Neural cell (in vitro differentiated cells): ENCODE measurements at regions not wholly inside any gene's neighbourhood (a gene's known extent, or its start where the extent isn't known, plus 50 kb on each side); places are given as distances from the start of the nearest gene placed in this dataset.

Experiments used
- H2AFZ ChIP-seq: fragments of 200-600, 300-800 bp; sonication (generic), shearing (Covaris generic); 2 replicates; pipeline ENCODE4 v1.6.0; 2014; ENCODE audit warnings: low read depth, mild to moderate bottlenecking, antibody characterized with exemption, low read length, moderate library complexity
- H3F3A ChIP-seq: fragments of 200-600 bp; shearing (Covaris generic); 2 replicates; pipeline ENCODE4 v1.6.1; 2016; ENCODE audit warnings: mild to moderate bottlenecking, moderate library complexity, mixed read lengths, antibody characterized with exemption, low read length; ENCODE audit not compliant: insufficient read depth, poor library complexity, severe bottlenecking
- H3K27ac ChIP-seq: fragments of 200-600, 300-800 bp; sonication (generic), shearing (Covaris generic); 2 replicates; pipeline ENCODE4 v1.5.1; 2014; ENCODE audit warnings: mild to moderate bottlenecking, low read length, moderate library complexity
- H3K27me3 ChIP-seq: fragments of 300-800, 200-600 bp; sonication (generic), shearing (Covaris generic); 2 replicates; pipeline ENCODE4 v1.6.0; 2014; ENCODE audit warnings: mild to moderate bottlenecking, low read depth, low read length, moderate library complexity; ENCODE audit not compliant: insufficient read depth
- H3K36me3 ChIP-seq: fragments of 300-800, 200-600 bp; sonication (generic), shearing (Covaris generic); 2 replicates; pipeline ENCODE4 v1.5.1; 2014; ENCODE audit warnings: mild to moderate bottlenecking, antibody characterized with exemption, low read length, moderate library complexity; ENCODE audit not compliant: insufficient read depth
- H3K4me2 ChIP-seq: fragments of 300-800, 200-600 bp; sonication (generic), shearing (Covaris generic); 2 replicates; pipeline ENCODE4 v1.6.0; 2014; ENCODE audit warnings: mild to moderate bottlenecking, low read length
- H3K4me3 ChIP-seq: fragments of 300-800, 200-600 bp; sonication (generic), shearing (Covaris generic); 2 replicates; pipeline ENCODE4 v1.5.1; 2014; ENCODE audit warnings: mild to moderate bottlenecking, low read length, moderate library complexity
- H3K79me2 ChIP-seq: fragments of 200-600 bp; shearing (Covaris generic); replicated peaks from 2 replicates; pipeline ENCODE4 v1.6.0; 2014; ENCODE audit warnings: mild to moderate bottlenecking, low read length, moderate library complexity; ENCODE audit not compliant: insufficient read depth
- H3K9ac ChIP-seq: fragments of 300-800, 200-600 bp; sonication (generic), shearing (Covaris generic); 2 replicates; pipeline ENCODE4 v1.6.1; 2016; ENCODE audit warnings: mild to moderate bottlenecking, low read length, mixed read lengths
- H3K9me2 ChIP-seq: fragments of 200-600 bp; shearing (Covaris generic); 2 replicates; pipeline ENCODE4 v1.6.1; 2016; ENCODE audit warnings: mild to moderate bottlenecking, low read length, mixed read lengths; ENCODE audit not compliant: insufficient read depth
- H3K9me3 ChIP-seq: fragments of 200-600, 300-800 bp; sonication (generic), shearing (Covaris generic); 2 replicates; pipeline ENCODE4 v1.6.1; 2016; ENCODE audit warnings: mild to moderate bottlenecking, mixed run types, low read length, moderate library complexity, mixed read lengths
- H4K20me1 ChIP-seq: fragments of 200-600 bp; shearing (Covaris generic); 2 replicates; pipeline ENCODE4 v1.6.1; 2016; ENCODE audit warnings: mild to moderate bottlenecking, mixed run types; ENCODE audit not compliant: insufficient read depth
- CTCF ChIP-seq: fragments of 450-650 bp; IDR thresholded peaks from 2 replicates; pipeline ENCODE4 v1.5.1; 2014; ENCODE audit warnings: antibody characterized with exemption, mild to moderate bottlenecking, moderate library complexity; ENCODE audit not compliant: poor library complexity, severe bottlenecking
- EP300 ChIP-seq: fragments of 450-650 bp; conservative IDR thresholded peaks from 2 replicates; pipeline ENCODE4 v1.6.1; 2014; ENCODE audit warnings: antibody characterized with exemption, mild to moderate bottlenecking, moderate library complexity; ENCODE audit not compliant: poor library complexity, severe bottlenecking
- EZH2 ChIP-seq: fragments of 200-600, 300-800 bp; shearing (Covaris generic), sonication (generic); IDR thresholded peaks from 2 replicates; pipeline ENCODE4 v1.6.1; 2014; ENCODE audit warnings: antibody characterized with exemption, low read length, borderline replicate concordance, mild to moderate bottlenecking; ENCODE audit not compliant: insufficient read depth, poor library complexity, severe bottlenecking
- MXI1 ChIP-seq: fragments of 450-650 bp; conservative IDR thresholded peaks from 2 replicates; pipeline ENCODE4 v1.6.1; 2014; ENCODE audit warnings: antibody characterized with exemption, mild to moderate bottlenecking; ENCODE audit not compliant: poor library complexity, severe bottlenecking
- POLR2AphosphoS5 ChIP-seq: IDR thresholded peaks from 2 replicates; pipeline ENCODE4 v1.6.1; 2012
- RAD21 ChIP-seq: fragments of 450-650 bp; conservative IDR thresholded peaks from 2 replicates; pipeline ENCODE4 v1.6.1; 2014; ENCODE audit warnings: antibody characterized with exemption, mild to moderate bottlenecking, moderate library complexity
- REST ChIP-seq: IDR thresholded peaks from 2 replicates; pipeline ENCODE4 v1.6.1; 2012; ENCODE audit warnings: borderline replicate concordance
- SMC3 ChIP-seq: fragments of 450-650 bp; conservative IDR thresholded peaks from 2 replicates; pipeline ENCODE4 v1.6.1; 2014; ENCODE audit warnings: antibody characterized with exemption, mild to moderate bottlenecking, moderate library complexity; ENCODE audit not compliant: poor library complexity
- TAF1 ChIP-seq: IDR thresholded peaks from 2 replicates; pipeline ENCODE4 v1.6.1; 2012; ENCODE audit warnings: low read depth

- no peak for TF ChIP-seq EZH2
- no peak for TF ChIP-seq SMC3
- no peak for TF ChIP-seq POLR2AphosphoS5
- no peaks in the 10 kb centered on the region for H3K36me3 ChIP-seq
These were observed 343.4 kb upstream of the PAPPA start for GRCh38 chr9:115810166-115810565.

GRCh38 chr9:115814081-115814480, 339.5 kb upstream of the PAPPA start:
- Histone ChIP-seq H3K79me2 (no peaks in the 10 kb centered on the region), H2AFZ (no peak overlapping the region), H3K9me3 (no peaks in the 10 kb centered on the region), H3K27me3 (no peaks in the 10 kb centered on the region), H3K36me3 (no peaks in the 10 kb centered on the region), H3K9me2 (no peaks in the 10 kb centered on the region), H3K27ac (no peak overlapping the region), H3K4me2 (no peak overlapping the region), H3K9ac (no peak overlapping the region), H3K4me3 (no peak overlapping the region), H4K20me1 (no peaks in the 10 kb centered on the region), H3F3A (no peaks in the 10 kb centered on the region)
- TF ChIP-seq REST = no peak
- no peak for TF ChIP-seq MXI1
- TF ChIP-seq RAD21 = no peak
- no peak for TF ChIP-seq EP300
- TF ChIP-seq SMC3 = no peak
- TF ChIP-seq TAF1 = no peak
- no peak for TF ChIP-seq POLR2AphosphoS5
- no peak for TF ChIP-seq CTCF
- no peak for TF ChIP-seq EZH2

More at GRCh38 chr9:115810166-115810565, 343.4 kb upstream of the PAPPA start:
- Histone ChIP-seq H2AFZ (no peak overlapping the region), H3K9me3 (no peaks in the 10 kb centered on the region), H3K27ac (no peak overlapping the region), H3K79me2 (no peaks in the 10 kb centered on the region), H3K27me3 (no peaks in the 10 kb centered on the region), H4K20me1 (no peaks in the 10 kb centered on the region), H3K9me2 (no peaks in the 10 kb centered on the region), H3K4me3 (no peak overlapping the region), H3F3A (no peaks in the 10 kb centered on the region), H3K9ac (no peak overlapping the region), H3K4me2 (no peak overlapping the region)

- Histone ChIP-seq H3K9me3 (no peaks in the 10 kb centered on the region), H3K9me2 (no peaks in the 10 kb centered on the region), H3K27ac (no peak overlapping the region), H3K4me2 (no peak overlapping the region), H3K36me3 (no peaks in the 10 kb centered on the region), H3F3A (no peaks in the 10 kb centered on the region), H3K27me3 (no peaks in the 10 kb centered on the region), H3K79me2 (no peaks in the 10 kb centered on the region), H2AFZ (no peak overlapping the region), H3K9ac (no peak overlapping the region), H4K20me1 (no peaks in the 10 kb centered on the region), H3K4me3 (no peak overlapping the region)
- TF ChIP-seq REST (no peak), CTCF (no peak), SMC3 (no peak), POLR2AphosphoS5 (no peak), RAD21 (no peak), MXI1 (no peak), EP300 (no peak), TAF1 (no peak), EZH2 (no peak)
These were observed 337.8 kb upstream of the PAPPA start for GRCh38 chr9:115815786-115816185.
